ENCODE measurements at regions not wholly inside any gene's neighbourhood (a gene's known extent, or its start where the extent isn't known, plus 50 kb on each side); places are given as distances from the start of the nearest gene placed in this dataset.

- TF ChIP-seq CTCF (IDR thresholded peaks at IDR 0.05) (no peak), POLR2A (IDR thresholded peaks at IDR 0.05) (no peak)
Observed at GRCh38 chr7:82593780-82594179, 150.2 kb upstream of the CACNA2D1 start.

Data from Peyer's patch (tissue), 4 donors.